KMS-11 (cell line): ENCODE measurements at regions not wholly inside any gene's neighbourhood (a gene's known extent, or its start where the extent isn't known, plus 50 kb on each side); places are given as distances from the start of the nearest gene placed in this dataset.

Experiments used
- H2AFZ ChIP-seq: fragments of 200-600 bp; sonication (generic); 2 replicates; pipeline ENCODE4 v1.6.1; 2016; ENCODE audit warnings: antibody characterized with exemption, mixed run types, low read depth
- H3K27ac ChIP-seq: fragments of 200-600 bp; sonication (generic); 2 replicates; pipeline ENCODE4 v1.6.1; 2016; ENCODE audit warnings: mild to moderate bottlenecking, mixed run types
- H3K27me3 ChIP-seq: fragments of 200-600 bp; sonication (generic); 2 replicates; pipeline ENCODE4 v1.6.1; 2017; ENCODE audit warnings: mild to moderate bottlenecking, low read depth, mixed run types, moderate library complexity; ENCODE audit not compliant: insufficient read depth
- H3K36me3 ChIP-seq: fragments of 200-600 bp; sonication (generic); 2 replicates; pipeline ENCODE4 v1.6.1; 2017; ENCODE audit warnings: mild to moderate bottlenecking, mixed run types; ENCODE audit not compliant: insufficient read depth
- H3K4me1 ChIP-seq: fragments of 200-600 bp; sonication (generic); 2 replicates; pipeline ENCODE4 v1.6.1; 2016; ENCODE audit warnings: mild to moderate bottlenecking, low read depth, mixed run types; ENCODE audit not compliant: poor library complexity, severe bottlenecking
- H3K4me2 ChIP-seq: fragments of 200-600 bp; sonication (generic); 2 replicates; pipeline ENCODE4 v1.7.0; 2016; ENCODE audit warnings: mild to moderate bottlenecking, mixed run types
- H3K4me3 ChIP-seq: fragments of 200-600 bp; sonication (generic); IDR thresholded peaks from 2 replicates; pipeline ENCODE4 v1.6.1; 2017; ENCODE audit warnings: low read depth, low read length, mixed read lengths; ENCODE audit not compliant: insufficient read depth
- H3K79me2 ChIP-seq: fragments of 200-600 bp; sonication (generic); 2 replicates; pipeline ENCODE4 v1.6.1; 2016; ENCODE audit warnings: low read depth, mixed run types; ENCODE audit not compliant: insufficient read depth
- H3K9ac ChIP-seq: fragments of 200-600 bp; sonication (generic); 2 replicates; pipeline ENCODE4 v1.6.1; 2016; ENCODE audit warnings: mild to moderate bottlenecking, mixed run types
- H4K20me1 ChIP-seq: fragments of 200-600 bp; sonication (generic); 2 replicates; pipeline ENCODE4 v1.6.1; 2016; ENCODE audit warnings: mild to moderate bottlenecking, mixed run types; ENCODE audit not compliant: insufficient read depth
- CTCF ChIP-seq: fragments of 200-600 bp; sonication (generic); conservative IDR thresholded peaks from 2 replicates; pipeline ENCODE4 v1.6.1; 2017; ENCODE audit warnings: low read depth, mild to moderate bottlenecking, antibody characterized with exemption, low read length, moderate library complexity, mixed read lengths

GRCh38 chr10:81792729-81793128 lies 82.3 kb upstream of the NRG3 start:
- no peaks in the 10 kb centered on the region for H3K27me3 ChIP-seq
- no peak overlapping the region for H3K4me2 ChIP-seq

GRCh38 chr10:81806842-81807241 lies 68.2 kb upstream of the NRG3 start:
- Histone ChIP-seq H3K27ac (no peak overlapping the region), H3K4me2 (no peak overlapping the region), H4K20me1 (no peaks in the 10 kb centered on the region), H3K4me3 (no peak overlapping the region), H3K36me3 (no peaks in the 10 kb centered on the region), H3K4me1 (no peaks in the 10 kb centered on the region), H3K27me3 (no peaks in the 10 kb centered on the region), H3K9ac (no peak overlapping the region), H3K79me2 (no peaks in the 10 kb centered on the region), H2AFZ (no peak overlapping the region)
- no peak for TF ChIP-seq CTCF

More at GRCh38 chr10:81792729-81793128, 82.3 kb upstream of the NRG3 start:
- Histone ChIP-seq H3K36me3 (no peaks in the 10 kb centered on the region), H3K4me3 (no peak overlapping the region), H3K79me2 (no peaks in the 10 kb centered on the region), H3K27ac (no peak overlapping the region), H4K20me1 (no peaks in the 10 kb centered on the region), H2AFZ (no peak overlapping the region), H3K4me1 (no peaks in the 10 kb centered on the region), H3K9ac (no peak overlapping the region)
- no peak for TF ChIP-seq CTCF

- H4K20me1 ChIP-seq, result no peaks in the 10 kb centered on the region
- no peak overlapping the region for H2AFZ ChIP-seq
These were observed 60.2 kb upstream of the NRG3 start for GRCh38 chr10:81814842-81815241.

GRCh38 chr10:81817596-81818170 lies 57.3 kb upstream of the NRG3 start:
- TF ChIP-seq CTCF, result no peak
- no peak overlapping the region for H3K4me2 ChIP-seq
- no peaks in the 10 kb centered on the region for H3K4me1 ChIP-seq
- no peak overlapping the region for H3K4me3 ChIP-seq
- no peak overlapping the region for H3K27ac ChIP-seq
- H2AFZ ChIP-seq, result no peak overlapping the region
- H3K9ac ChIP-seq, result no peak overlapping the region
- no peaks in the 10 kb centered on the region for H3K36me3 ChIP-seq
- H3K27me3 ChIP-seq, result no peaks in the 10 kb centered on the region
- H3K79me2 ChIP-seq, result no peaks in the 10 kb centered on the region
- no peaks in the 10 kb centered on the region for H4K20me1 ChIP-seq

More at GRCh38 chr10:81814842-81815241, 60.2 kb upstream of the NRG3 start:
- Histone ChIP-seq H3K36me3 (no peaks in the 10 kb centered on the region), H3K4me1 (no peaks in the 10 kb centered on the region), H3K4me2 (no peak overlapping the region), H3K27ac (no peak overlapping the region), H3K9ac (no peak overlapping the region), H3K79me2 (no peaks in the 10 kb centered on the region), H3K27me3 (no peaks in the 10 kb centered on the region), H3K4me3 (no peak overlapping the region)
- TF ChIP-seq CTCF, result no peak
